Heart left ventricle (tissue), 13 donors: ENCODE measurements at regions not wholly inside any gene's neighbourhood (a gene's known extent, or its start where the extent isn't known, plus 50 kb on each side); places are given as distances from the start of the nearest gene placed in this dataset.

Experiments used
- CTCF ChIP-seq, 12 donors: fragments of 200-600 bp; sonication (generic) in 4 of 12; IDR thresholded peaks; one replicate each; pipeline versions ENCODE4 v1.5.0 to v1.8.0; 2018 to 2022; ENCODE audit warnings: antibody characterized with exemption in 12 of 12, mild to moderate bottlenecking in 5 of 12
- POLR2A ChIP-seq, 2 donors: fragments of 450-650 bp; IDR thresholded peaks; one replicate each; pipeline ENCODE4 v1.6.1; 2017; ENCODE audit warnings: antibody characterized with exemption in 2 of 2, mild to moderate bottlenecking in 2 of 2, moderate library complexity in 2 of 2
- donor health status: ischemic (EF 13 %, LVEDD 7.1; RV severe dilation, severe dysfunction).
- donor health status: DM: no; HTN: yes; CAD: no.
- donor health status: DM: no; HTN: no; CAD: no.
- donor health status: ischemic (EF 25% LVEDD 6.9; RV normal size, moderate dysfunction).
- donor health status: ischemic (EF 25% LVEDD 5.7; RV mildly dilated, moderate dysfunction).
- donor health status: ischemic (EF 35%, LVEDD 5.7; RV mildly dilated, moderate dysfunction).
- donor health status: nonischemic (EF 11% LVEDD 7.7; RV severe dilation, severe dysfunction).
- donor health status: DM: yes; HTN: yes; CAD: no.
- donor health status: PGD.
- donor health status: ischemic (EF 29% LVEDD 5.4; RV normal size, mild dysfunction).
- donor health status: nonischemic (EF 23%, LVEDD 6.1; RV moderate dilation, normal function).

DNA sequence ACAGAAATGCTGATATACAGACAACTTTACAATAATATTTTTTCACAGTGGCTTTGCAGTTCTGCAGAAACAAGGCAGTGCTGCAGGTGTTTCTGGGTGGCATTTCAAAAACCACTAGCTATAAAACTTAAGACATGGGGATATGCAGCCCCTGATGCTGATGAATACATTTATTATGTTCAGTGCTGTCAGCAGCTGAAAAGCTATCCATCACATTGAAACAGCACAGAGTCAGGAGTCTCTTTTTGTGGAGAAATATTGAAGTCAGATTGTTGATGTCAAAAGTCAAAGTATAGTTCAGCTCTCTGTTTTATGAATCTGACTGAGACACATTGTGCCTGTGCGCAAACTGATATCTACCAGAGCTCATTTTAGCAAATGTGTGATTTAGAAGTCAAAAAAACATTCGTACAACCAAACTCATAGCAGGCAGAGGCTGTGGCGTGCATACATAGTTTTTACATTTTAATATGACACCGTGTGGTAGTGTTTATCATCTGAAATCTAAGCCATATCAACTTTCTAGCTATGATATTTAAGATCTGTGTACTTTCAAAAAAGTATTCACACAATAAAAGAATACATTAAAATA, 467.6 kb downstream of the PRKD1 start:
- TF ChIP-seq CTCF (IDR thresholded peaks at IDR 0.05) (no peak), POLR2A (IDR thresholded peaks at IDR 0.05) (no peak)
